Body of pancreas (tissue), 4 donors: ENCODE measurements at regions not wholly inside any gene's neighbourhood (a gene's known extent, or its start where the extent isn't known, plus 50 kb on each side); places are given as distances from the start of the nearest gene placed in this dataset.

Experiments
- POLR2A ChIP-seq, 3 donors: fragments of 450-650 bp; IDR thresholded peaks; one replicate each; pipeline ENCODE4 v1.6.1; 2016; ENCODE audit warnings: antibody characterized with exemption in 3 of 3, mild to moderate bottlenecking in 2 of 3
- TF ChIP-seq, protein P1 (sequence below), 7 experiments: fragments of 450-650 bp in 4 of 7; fragments of 200-600 bp in 3 of 7; sonication (generic) in 3 of 7; IDR thresholded peaks; one replicate each; pipeline ENCODE4 v1.5.1; 2016 to 2019; ENCODE audit warnings: antibody characterized with exemption in 7 of 7

DNA sequence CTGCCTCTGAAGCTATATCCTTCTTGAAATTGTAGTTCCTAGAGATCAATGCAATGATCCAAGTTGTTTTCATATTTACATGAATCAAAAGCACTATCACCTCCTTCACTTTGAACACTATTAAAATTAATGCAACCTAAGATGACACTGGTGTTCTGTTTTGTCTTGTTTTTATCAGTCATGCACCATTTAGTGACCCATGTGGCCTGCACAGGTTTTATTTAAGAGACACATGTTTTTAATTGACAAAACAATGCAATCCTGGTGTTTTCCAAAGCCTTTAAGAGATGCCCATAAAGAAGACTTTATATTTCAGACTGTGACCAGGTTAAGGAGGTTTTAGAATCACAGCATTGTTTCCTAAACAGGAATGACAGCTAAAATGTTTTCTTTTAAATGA, 177.5 kb downstream of the FAM181B start:
- no peak for TF ChIP-seq POLR2A (IDR thresholded peaks at IDR 0.05)
- TF ChIP-seq, protein P1, sequence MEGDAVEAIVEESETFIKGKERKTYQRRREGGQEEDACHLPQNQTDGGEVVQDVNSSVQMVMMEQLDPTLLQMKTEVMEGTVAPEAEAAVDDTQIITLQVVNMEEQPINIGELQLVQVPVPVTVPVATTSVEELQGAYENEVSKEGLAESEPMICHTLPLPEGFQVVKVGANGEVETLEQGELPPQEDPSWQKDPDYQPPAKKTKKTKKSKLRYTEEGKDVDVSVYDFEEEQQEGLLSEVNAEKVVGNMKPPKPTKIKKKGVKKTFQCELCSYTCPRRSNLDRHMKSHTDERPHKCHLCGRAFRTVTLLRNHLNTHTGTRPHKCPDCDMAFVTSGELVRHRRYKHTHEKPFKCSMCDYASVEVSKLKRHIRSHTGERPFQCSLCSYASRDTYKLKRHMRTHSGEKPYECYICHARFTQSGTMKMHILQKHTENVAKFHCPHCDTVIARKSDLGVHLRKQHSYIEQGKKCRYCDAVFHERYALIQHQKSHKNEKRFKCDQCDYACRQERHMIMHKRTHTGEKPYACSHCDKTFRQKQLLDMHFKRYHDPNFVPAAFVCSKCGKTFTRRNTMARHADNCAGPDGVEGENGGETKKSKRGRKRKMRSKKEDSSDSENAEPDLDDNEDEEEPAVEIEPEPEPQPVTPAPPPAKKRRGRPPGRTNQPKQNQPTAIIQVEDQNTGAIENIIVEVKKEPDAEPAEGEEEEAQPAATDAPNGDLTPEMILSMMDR (IDR thresholded peaks at IDR 0.05), result no peak
